Activated naive CD4-positive, alpha-beta T cell treated with anti-CD3 and anti-CD28 coated beads for 36 hours (primary cell): ENCODE measurements at regions not wholly inside any gene's neighbourhood (a gene's known extent, or its start where the extent isn't known, plus 50 kb on each side); places are given as distances from the start of the nearest gene placed in this dataset.
"Not testable (repeated sequence)": the region's sequence is repeated elsewhere in the genome, so short reads cannot be mapped to it uniquely, and the experiment has no call there.

Experiments
- CTCF ChIA-PET: fragments of 350-600 bp; sonication (Branson Sonifier 250); formaldehyde crosslinking; loops from one replicate; lab custom pipeline; 2021; ENCODE audit warnings: antibody characterized with exemption; lab: Charles Lee
- DNase-seq: peaks from one replicate; pipeline ENCODE4 v3.0.0-alpha.2; 2020
- H3K27ac Mint-ChIP-seq: one replicate; pipeline ENCODE4 v1.8.0; 2021; ENCODE audit warnings: mild to moderate bottlenecking, mixed read lengths
- H3K27me3 Mint-ChIP-seq: one replicate; pipeline ENCODE4 v1.8.0; 2021; ENCODE audit warnings: low read depth, mixed read lengths
- H3K36me3 Mint-ChIP-seq: one replicate; pipeline ENCODE4 v1.8.0; 2021; ENCODE audit warnings: low read depth, mixed read lengths
- H3K4me1 Mint-ChIP-seq: one replicate; pipeline ENCODE4 v1.8.0; 2021; ENCODE audit warnings: low read depth, mixed read lengths
- H3K4me3 Mint-ChIP-seq: one replicate; pipeline ENCODE4 v1.8.0; 2021; ENCODE audit warnings: mild to moderate bottlenecking, moderate library complexity, mixed read lengths
- H3K9me3 Mint-ChIP-seq: one replicate; pipeline ENCODE4 v1.8.0; 2021; ENCODE audit warnings: mixed read lengths
- intact Hi-C: fragments of 100-400 bp; cut with micrococcal nuclease; formaldehyde crosslinking; loops from one replicate; pipeline ENCODE4 v1.15.1; 2023

GRCh38 chr6:141531040-141531439 is 601.7 kb upstream of the GJE1 start:
- Mint-ChIP-seq H3K27me3 (no peaks in the 10 kb centered on the region), H3K4me1 (no peaks in the 10 kb centered on the region), H3K9me3 (peaks cover 4% of the 10 kb centered on the region), H3K27ac (no peak overlapping the region), H3K4me3 (no peak overlapping the region), H3K36me3 (no peaks in the 10 kb centered on the region)
- CTCF ChIA-PET = no interaction called here
- no peak for DNase-seq
- intact Hi-C loops = no loop called here

GRCh38 chr6:141528596-141528995 is 604.1 kb upstream of the GJE1 start:
- CTCF ChIA-PET = interaction anchor here (0.7 kb wide), 1 partner anchor 709 kb away, joined by 3 read pairs; no protein-coding TSS in a partner anchor
- no peaks in the 10 kb centered on the region for H3K36me3 Mint-ChIP-seq
- H3K4me3 Mint-ChIP-seq = no peak overlapping the region
- H3K27me3 Mint-ChIP-seq = no peaks in the 10 kb centered on the region
- H3K27ac Mint-ChIP-seq = no peak overlapping the region
- no peak for DNase-seq
- H3K9me3 Mint-ChIP-seq = peaks cover 4% of the 10 kb centered on the region
- intact Hi-C loops = no loop called here
- no peaks in the 10 kb centered on the region for H3K4me1 Mint-ChIP-seq

GRCh38 chr6:141526985-141527384 is 605.7 kb upstream of the GJE1 start:
- Mint-ChIP-seq H3K4me3 (no peak overlapping the region), H3K36me3 (no peaks in the 10 kb centered on the region), H3K9me3 (peaks cover 4% of the 10 kb centered on the region), H3K27ac (no peak overlapping the region), H3K27me3 (no peaks in the 10 kb centered on the region), H3K4me1 (no peaks in the 10 kb centered on the region)
- CTCF ChIA-PET = no interaction called here
- intact Hi-C loops = no loop called here
- no peak for DNase-seq

- no peaks in the 10 kb centered on the region for H3K27me3 Mint-ChIP-seq
- CTCF ChIA-PET = no interaction called here
- H3K4me1 Mint-ChIP-seq = no peaks in the 10 kb centered on the region
- DNase-seq = no peak
- no peaks in the 10 kb centered on the region for H3K36me3 Mint-ChIP-seq
- intact Hi-C loops = no loop called here
- no peaks in the 10 kb centered on the region for H3K9me3 Mint-ChIP-seq
- H3K4me3 Mint-ChIP-seq = no peak overlapping the region
- no peak overlapping the region for H3K27ac Mint-ChIP-seq
These were observed 611.3 kb upstream of the GJE1 start for GRCh38 chr6:141521440-141521839.

- no peak overlapping the region for H3K4me3 Mint-ChIP-seq
- intact Hi-C loops = no loop called here
- H3K27ac Mint-ChIP-seq = no peak overlapping the region
These were observed 618.9 kb upstream of the GJE1 start for GRCh38 chr6:141513830-141514229.

GRCh38 chr6:141510803-141511202 is 621.9 kb upstream of the GJE1 start:
- no peak for DNase-seq
- intact Hi-C loops = no loop called here
- Mint-ChIP-seq H3K9me3 (peaks cover 12% of the 10 kb centered on the region), H3K4me1 (peaks cover 10% of the 10 kb centered on the region), H3K36me3 (peaks cover 4% of the 10 kb centered on the region), H3K27me3 (no peaks in the 10 kb centered on the region), H3K27ac (no peak overlapping the region), H3K4me3 (no peak overlapping the region)
- CTCF ChIA-PET = no interaction called here

More at GRCh38 chr6:141513830-141514229, 618.9 kb upstream of the GJE1 start:
- Mint-ChIP-seq H3K36me3 (no peaks in the 10 kb centered on the region), H3K9me3 (no peaks in the 10 kb centered on the region), H3K27me3 (no peaks in the 10 kb centered on the region), H3K4me1 (peaks cover 10% of the 10 kb centered on the region)
- CTCF ChIA-PET = no interaction called here
- DNase-seq = no peak

GRCh38 chr6:141506062-141506461 is 626.7 kb upstream of the GJE1 start:
- H3K27me3 Mint-ChIP-seq, H3K36me3 Mint-ChIP-seq, H3K4me3 Mint-ChIP-seq, DNase-seq, CTCF ChIA-PET, H3K4me1 Mint-ChIP-seq, H3K27ac Mint-ChIP-seq, intact Hi-C loops: not testable (repeated sequence)
- H3K9me3 Mint-ChIP-seq = peaks cover 25% of the 10 kb centered on the region

GRCh38 chr6:141504318-141504717 is 628.4 kb upstream of the GJE1 start:
- intact Hi-C loops, H3K27me3 Mint-ChIP-seq, H3K4me3 Mint-ChIP-seq, CTCF ChIA-PET, H3K27ac Mint-ChIP-seq, H3K4me1 Mint-ChIP-seq, H3K36me3 Mint-ChIP-seq, DNase-seq: not testable (repeated sequence)
- peaks cover 25% of the 10 kb centered on the region for H3K9me3 Mint-ChIP-seq

GRCh38 chr6:141501616-141502015 is 631.1 kb upstream of the GJE1 start:
- Mint-ChIP-seq H3K4me1 (no peaks in the 10 kb centered on the region), H3K27me3 (no peaks in the 10 kb centered on the region), H3K9me3 (peaks cover 21% of the 10 kb centered on the region), H3K4me3 (no peak overlapping the region), H3K27ac (no peak overlapping the region), H3K36me3 (peaks cover 8% of the 10 kb centered on the region)
- intact Hi-C loops = no loop called here
- CTCF ChIA-PET = no interaction called here
- no peak for DNase-seq

GRCh38 chr6:141498977-141499376 is 633.7 kb upstream of the GJE1 start:
- Mint-ChIP-seq H3K9me3 (no peaks in the 10 kb centered on the region), H3K4me3 (no peak overlapping the region), H3K27ac (no peak overlapping the region), H3K36me3 (no peaks in the 10 kb centered on the region), H3K27me3 (no peaks in the 10 kb centered on the region), H3K4me1 (no peaks in the 10 kb centered on the region)
- DNase-seq = no peak
- intact Hi-C loops = no loop called here
- CTCF ChIA-PET = no interaction called here

- intact Hi-C loops = no loop called here
- H3K27ac Mint-ChIP-seq = no peak overlapping the region
- H3K4me1 Mint-ChIP-seq = no peaks in the 10 kb centered on the region
- CTCF ChIA-PET = no interaction called here
- no peak overlapping the region for H3K4me3 Mint-ChIP-seq
- H3K36me3 Mint-ChIP-seq = no peaks in the 10 kb centered on the region
- DNase-seq = no peak
- peaks cover 2% of the 10 kb centered on the region for H3K9me3 Mint-ChIP-seq
- H3K27me3 Mint-ChIP-seq = no peaks in the 10 kb centered on the region
These were observed 640.0 kb upstream of the GJE1 start for GRCh38 chr6:141492521-141493284.

GRCh38 chr6:141491684-141492083 is 641.0 kb upstream of the GJE1 start:
- Mint-ChIP-seq H3K27ac (no peak overlapping the region), H3K36me3 (no peaks in the 10 kb centered on the region), H3K27me3 (no peaks in the 10 kb centered on the region), H3K4me1 (no peaks in the 10 kb centered on the region), H3K9me3 (peaks cover 2% of the 10 kb centered on the region), H3K4me3 (no peak overlapping the region)
- CTCF ChIA-PET = no interaction called here
- intact Hi-C loops = no loop called here
- no peak for DNase-seq

GRCh38 chr6:141490982-141491381 is 641.7 kb upstream of the GJE1 start:
- Mint-ChIP-seq H3K36me3 (no peaks in the 10 kb centered on the region), H3K4me1 (no peaks in the 10 kb centered on the region), H3K27ac (no peak overlapping the region), H3K4me3 (no peak overlapping the region), H3K27me3 (no peaks in the 10 kb centered on the region), H3K9me3 (peaks cover 2% of the 10 kb centered on the region)
- no peak for DNase-seq
- intact Hi-C loops = no loop called here
- CTCF ChIA-PET = no interaction called here
